Keratinocyte (primary cell): ENCODE measurements at regions not wholly inside any gene's neighbourhood (a gene's known extent, or its start where the extent isn't known, plus 50 kb on each side); places are given as distances from the start of the nearest gene placed in this dataset.

ENCODE experiments used
- EZH2 ChIP-seq: IDR thresholded peaks from one replicate; pipeline ENCODE4 v1.6.1; 2012; ENCODE audit warnings: inconsistent platforms, mild to moderate bottlenecking, low read length, moderate library complexity
- TF ChIP-seq, protein P1 (sequence below), 3 experiments: IDR thresholded peaks in 1 of 3; conservative IDR thresholded peaks in 1 of 3; optimal IDR thresholded peaks in 1 of 3; 2 replicates in 2 of 3; 3 replicates in 1 of 3; pipeline versions ENCODE3 to v1.5.1; 2011; ENCODE audit warnings: low read length in 3 of 3, mild to moderate bottlenecking in 3 of 3, moderate library complexity in 2 of 3, control low read depth in 1 of 3, inconsistent platforms in 1 of 3; ENCODE audit not compliant: insufficient read depth in 2 of 3; ENCODE audit errors: extremely low read depth in 1 of 3

DNA sequence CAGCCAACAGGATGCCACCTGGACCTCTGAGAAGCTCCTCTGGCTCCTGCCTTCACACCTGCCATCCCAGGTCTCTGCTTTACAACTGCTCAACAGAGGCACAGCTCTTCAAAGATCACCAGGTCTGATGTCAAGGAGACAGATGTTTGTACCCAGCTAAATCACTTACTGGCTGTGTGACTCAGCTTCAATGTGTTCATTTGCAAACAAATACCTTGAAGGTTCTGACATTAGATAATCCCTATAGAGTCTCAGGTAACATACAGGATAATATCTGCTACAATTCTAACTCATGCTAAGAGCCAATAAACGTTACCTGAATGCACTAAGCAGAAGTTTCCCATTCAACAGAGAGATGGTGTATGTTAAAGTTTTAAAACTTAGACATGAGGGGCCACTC, 163.4 kb upstream of the IGF1R start:
- TF ChIP-seq, protein P1, sequence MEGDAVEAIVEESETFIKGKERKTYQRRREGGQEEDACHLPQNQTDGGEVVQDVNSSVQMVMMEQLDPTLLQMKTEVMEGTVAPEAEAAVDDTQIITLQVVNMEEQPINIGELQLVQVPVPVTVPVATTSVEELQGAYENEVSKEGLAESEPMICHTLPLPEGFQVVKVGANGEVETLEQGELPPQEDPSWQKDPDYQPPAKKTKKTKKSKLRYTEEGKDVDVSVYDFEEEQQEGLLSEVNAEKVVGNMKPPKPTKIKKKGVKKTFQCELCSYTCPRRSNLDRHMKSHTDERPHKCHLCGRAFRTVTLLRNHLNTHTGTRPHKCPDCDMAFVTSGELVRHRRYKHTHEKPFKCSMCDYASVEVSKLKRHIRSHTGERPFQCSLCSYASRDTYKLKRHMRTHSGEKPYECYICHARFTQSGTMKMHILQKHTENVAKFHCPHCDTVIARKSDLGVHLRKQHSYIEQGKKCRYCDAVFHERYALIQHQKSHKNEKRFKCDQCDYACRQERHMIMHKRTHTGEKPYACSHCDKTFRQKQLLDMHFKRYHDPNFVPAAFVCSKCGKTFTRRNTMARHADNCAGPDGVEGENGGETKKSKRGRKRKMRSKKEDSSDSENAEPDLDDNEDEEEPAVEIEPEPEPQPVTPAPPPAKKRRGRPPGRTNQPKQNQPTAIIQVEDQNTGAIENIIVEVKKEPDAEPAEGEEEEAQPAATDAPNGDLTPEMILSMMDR (optimal IDR thresholded peaks at IDR 0.05 in 1 of 3, IDR thresholded peaks at IDR 0.05 in 1 of 3, conservative IDR thresholded peaks at IDR 0.05 in 1 of 3; ENCODE audit: extremely low read depth in 1 of 3, insufficient read depth in 2 of 3, low read length in 3 of 3): no peak
- TF ChIP-seq EZH2: no peak
